GM12865 (cell line): ENCODE measurements at regions not wholly inside any gene's neighbourhood (a gene's known extent, or its start where the extent isn't known, plus 50 kb on each side); places are given as distances from the start of the nearest gene placed in this dataset.
"Not testable (repeated sequence)": the region's sequence is repeated elsewhere in the genome, so short reads cannot be mapped to it uniquely, and the experiment has no call there.

ENCODE experiments used
- DNase-seq: peaks from one replicate; pipeline ENCODE4 v3.0.0; 2010; ENCODE audit warnings: low read depth
- H3K4me3 ChIP-seq: 2 replicates; pipeline ENCODE4 v1.5.1; 2011; ENCODE audit warnings: mild to moderate bottlenecking, low read depth, low read length, control low read depth
- TF ChIP-seq, protein P1 (sequence below): IDR thresholded peaks from 2 replicates; pipeline ENCODE4 v1.5.1; 2011; ENCODE audit warnings: low read length, control low read depth, low read depth, inconsistent platforms; ENCODE audit not compliant: insufficient read depth; ENCODE audit errors: missing control alignments

DNA sequence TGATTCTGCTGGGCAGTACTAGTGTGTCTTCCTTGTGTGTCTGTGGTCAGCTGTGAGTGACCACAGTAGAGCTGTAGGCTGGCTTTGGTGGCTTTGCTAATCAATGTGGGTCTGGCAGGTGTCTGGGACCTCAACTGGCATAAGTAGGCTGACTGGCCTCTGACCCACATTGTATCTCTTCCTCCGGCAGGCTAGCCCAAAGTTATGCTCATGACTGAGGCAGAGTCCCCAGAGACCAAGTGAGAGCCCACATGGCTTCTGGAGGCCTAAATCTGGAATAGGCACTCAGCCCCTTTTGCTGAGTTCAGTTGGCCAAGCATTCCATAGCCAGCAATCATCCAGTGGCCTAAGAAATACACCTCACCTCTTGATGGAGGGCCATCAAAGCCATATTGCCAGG, 289.1 kb upstream of the SUCLG2 start:
- TF ChIP-seq, protein P1, sequence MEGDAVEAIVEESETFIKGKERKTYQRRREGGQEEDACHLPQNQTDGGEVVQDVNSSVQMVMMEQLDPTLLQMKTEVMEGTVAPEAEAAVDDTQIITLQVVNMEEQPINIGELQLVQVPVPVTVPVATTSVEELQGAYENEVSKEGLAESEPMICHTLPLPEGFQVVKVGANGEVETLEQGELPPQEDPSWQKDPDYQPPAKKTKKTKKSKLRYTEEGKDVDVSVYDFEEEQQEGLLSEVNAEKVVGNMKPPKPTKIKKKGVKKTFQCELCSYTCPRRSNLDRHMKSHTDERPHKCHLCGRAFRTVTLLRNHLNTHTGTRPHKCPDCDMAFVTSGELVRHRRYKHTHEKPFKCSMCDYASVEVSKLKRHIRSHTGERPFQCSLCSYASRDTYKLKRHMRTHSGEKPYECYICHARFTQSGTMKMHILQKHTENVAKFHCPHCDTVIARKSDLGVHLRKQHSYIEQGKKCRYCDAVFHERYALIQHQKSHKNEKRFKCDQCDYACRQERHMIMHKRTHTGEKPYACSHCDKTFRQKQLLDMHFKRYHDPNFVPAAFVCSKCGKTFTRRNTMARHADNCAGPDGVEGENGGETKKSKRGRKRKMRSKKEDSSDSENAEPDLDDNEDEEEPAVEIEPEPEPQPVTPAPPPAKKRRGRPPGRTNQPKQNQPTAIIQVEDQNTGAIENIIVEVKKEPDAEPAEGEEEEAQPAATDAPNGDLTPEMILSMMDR = no peak
- H3K4me3 ChIP-seq = no peak overlapping the region
- DNase-seq = no peak

DNA sequence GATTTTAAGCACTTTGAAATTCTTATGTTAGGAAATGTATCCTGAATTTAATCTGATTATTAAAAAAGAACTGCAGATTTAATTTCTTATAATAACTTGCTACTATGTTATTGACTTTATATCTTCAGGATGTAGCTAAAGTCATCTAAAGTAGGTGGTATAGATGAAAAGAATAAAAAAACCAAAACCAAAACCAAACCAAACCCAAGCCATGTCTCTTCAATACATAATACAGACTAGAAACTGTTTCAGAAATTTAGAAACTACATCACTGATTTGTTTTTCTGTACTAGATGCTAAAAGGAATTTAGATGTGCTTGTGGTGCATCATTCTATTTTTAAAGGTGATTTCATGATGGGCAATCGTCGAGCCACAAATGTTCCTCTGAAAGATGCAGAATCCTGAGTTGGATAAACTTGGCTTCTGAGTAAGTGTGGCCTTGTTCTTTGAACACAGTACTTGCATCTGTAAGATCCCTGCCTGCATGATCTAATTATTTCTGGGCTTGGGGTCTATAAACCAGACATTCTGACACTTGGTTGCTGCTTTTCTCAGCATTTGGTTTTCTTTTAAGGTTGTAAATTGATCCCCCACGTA, 287.1 kb upstream of the SUCLG2 start:
- TF ChIP-seq, protein P1 = no peak
- no peak overlapping the region for H3K4me3 ChIP-seq
- DNase-seq = no peak

DNA sequence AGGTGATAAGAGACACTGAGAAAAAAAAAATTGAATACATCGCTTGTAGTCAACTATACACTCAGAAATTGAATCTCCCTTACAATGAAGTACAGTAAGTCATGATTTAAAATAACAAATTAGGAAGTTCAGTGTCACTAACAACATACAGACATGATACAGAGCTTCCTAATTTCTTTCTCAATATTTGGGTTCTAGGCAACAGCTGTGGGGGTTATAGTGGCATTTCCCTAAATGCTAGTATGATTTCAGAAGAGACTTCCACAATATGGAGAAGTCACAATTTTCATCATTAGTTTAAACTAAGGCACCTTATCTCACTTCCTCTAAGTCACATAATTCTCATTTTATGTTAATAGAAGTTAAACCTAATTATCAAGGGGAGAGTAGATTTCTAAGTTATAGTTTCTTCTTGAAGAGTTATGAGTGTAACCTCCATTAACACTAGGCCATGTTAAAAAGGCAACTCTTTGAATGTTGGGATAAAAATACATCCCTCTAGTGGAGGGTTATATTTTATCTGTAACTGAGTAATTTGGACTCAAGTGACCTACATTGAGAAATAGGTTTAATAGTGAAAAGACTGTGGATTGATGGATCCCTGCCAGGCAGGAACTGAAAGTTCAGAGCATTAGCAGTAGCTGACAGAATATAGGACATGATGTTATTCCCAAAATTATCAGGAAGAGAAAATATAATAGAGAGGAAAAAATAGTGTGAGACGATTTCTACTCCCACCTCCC, 286.0 kb upstream of the SUCLG2 start:
- H3K4me3 ChIP-seq = no peak overlapping the region
- DNase-seq = no peak
- TF ChIP-seq, protein P1 = no peak

DNA sequence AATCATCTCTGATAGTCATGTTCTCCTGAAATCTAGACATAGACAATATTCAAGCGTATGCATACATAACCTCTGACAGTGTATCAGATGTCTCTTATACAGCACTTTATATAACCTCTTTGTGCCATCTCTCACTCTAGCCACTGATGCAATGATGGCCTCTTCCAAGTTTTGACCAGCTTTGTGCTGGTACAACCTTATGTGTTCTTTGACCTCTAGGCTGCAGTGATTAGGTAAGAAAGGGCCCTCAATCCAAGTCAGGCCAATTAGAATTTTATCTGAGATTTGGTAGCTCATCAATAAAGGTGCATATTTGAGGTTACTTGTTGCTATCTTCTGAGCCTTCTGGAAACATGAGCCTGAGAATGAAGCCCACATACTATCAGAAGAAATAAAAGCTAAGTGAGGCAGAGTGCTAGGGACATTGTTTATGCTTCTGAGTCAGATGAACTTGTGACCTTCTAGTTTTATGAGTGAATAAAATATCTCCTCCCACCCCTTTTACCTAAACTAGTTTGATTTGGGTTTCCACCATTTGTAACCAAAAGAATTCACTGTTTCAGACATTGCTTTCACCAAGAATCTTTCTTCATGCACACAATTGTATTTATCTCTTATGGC, 283.2 kb upstream of the SUCLG2 start:
- no peak for DNase-seq
- H3K4me3 ChIP-seq = no peak overlapping the region
- TF ChIP-seq, protein P1 = no peak

DNA sequence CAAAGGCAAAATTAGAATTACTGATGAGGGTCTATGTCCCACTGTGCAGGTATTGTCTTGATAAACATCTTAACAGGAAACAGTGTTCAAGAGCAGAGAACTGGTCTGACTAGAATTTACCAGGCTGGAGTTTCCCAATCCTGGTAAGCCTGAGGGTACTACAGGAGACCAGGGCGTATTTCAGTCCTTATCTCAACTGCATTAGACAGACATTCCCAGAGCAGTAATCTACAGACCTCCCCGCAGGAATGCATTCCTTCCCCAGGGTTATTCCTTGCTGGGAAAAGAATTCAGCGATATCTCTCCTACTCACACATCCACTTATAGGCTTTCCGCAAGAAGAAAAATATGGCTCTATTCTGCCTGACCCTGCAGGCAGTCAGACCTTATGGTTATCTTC, 276.0 kb upstream of the SUCLG2 start:
- not testable (repeated sequence) for DNase-seq, H3K4me3 ChIP-seq

DNA sequence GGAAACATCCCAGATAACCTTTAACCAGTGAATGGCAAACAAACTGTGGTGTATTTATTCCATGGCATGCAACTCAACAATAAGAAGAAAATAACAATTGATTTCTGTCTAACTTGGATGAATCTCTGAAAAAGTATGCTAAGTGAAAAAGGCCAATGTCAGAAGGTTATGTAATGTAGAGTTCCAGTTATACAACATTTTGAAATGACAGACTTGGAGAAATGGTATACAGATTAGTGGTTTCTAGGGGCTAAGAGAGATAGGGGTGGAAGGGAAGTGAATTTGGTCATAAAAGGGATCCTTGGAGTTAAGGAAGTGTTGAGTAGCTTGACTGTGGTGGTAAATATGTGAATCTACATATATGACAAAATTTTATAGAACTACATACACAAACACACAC, 269.4 kb upstream of the SUCLG2 start:
- TF ChIP-seq, protein P1 = no peak
- H3K4me3 ChIP-seq = no peak overlapping the region
- DNase-seq = no peak

DNA sequence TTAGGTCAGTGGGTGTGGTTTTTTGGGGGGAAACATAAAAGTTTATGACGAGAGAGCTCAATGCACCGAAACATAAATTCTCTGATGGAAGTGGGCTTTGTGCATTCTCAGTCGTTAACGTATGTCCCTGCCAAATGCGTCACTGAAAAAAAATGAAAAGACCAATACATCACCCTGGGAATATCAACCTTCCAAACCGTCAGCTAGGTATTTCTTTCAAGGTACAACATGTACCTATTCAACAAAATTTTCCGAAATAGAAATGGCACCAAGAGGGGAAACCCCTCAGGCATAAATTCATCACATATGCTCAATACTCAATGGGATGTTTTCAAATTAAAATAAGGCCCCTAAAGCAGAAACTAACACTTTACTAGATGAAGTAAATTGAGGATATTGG, 266.6 kb upstream of the SUCLG2 start:
- H3K4me3 ChIP-seq = no peak overlapping the region
- TF ChIP-seq, protein P1 = no peak
- no peak for DNase-seq
